ENCODE measurements at regions not wholly inside any gene's neighbourhood (a gene's known extent, or its start where the extent isn't known, plus 50 kb on each side); places are given as distances from the start of the nearest gene placed in this dataset.
"Not testable (repeated sequence)": the region's sequence is repeated elsewhere in the genome, so short reads cannot be mapped to it uniquely, and the experiment has no call there.

DNA sequence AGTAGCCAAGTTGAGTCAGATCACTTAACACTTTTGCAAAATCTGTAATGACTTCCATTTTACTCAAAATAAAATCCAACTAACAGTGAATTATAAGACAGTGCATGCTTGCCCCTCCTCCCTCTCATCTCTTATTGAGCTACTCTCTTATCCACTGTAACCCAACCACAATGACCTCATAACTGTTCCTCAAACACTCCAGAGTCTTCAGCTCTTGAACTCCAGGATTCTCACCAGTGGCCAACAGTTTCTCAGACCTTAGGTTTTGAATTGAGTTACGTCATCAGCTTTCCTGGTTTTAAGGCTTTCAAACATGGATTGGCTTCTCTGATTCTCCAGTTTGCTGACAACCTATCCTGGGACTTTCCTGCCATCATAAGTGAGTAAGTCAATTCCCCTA, 938.3 kb downstream of the RAB28 start:
- no peak for DNase-seq

DNA sequence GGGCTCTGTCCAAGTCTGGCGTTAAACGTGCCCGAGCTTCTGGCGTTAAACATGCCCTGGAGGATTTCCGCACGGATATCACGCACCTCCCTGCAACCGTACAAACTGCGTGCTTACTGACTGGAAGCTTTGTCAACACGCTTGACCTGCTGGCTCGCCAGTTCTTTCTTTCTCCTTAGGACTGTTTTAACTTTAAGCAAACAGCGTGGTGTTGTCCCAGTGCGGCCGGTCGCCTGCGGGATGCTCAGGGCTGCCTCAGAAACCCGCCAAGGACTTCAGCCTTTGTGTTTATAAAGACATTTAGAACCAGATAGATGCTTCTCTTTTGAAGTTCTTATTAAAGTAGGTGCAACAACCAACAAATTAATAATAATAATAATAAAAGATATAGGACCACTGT, 946.0 kb downstream of the RAB28 start:
- DNase-seq = no peak

DNA sequence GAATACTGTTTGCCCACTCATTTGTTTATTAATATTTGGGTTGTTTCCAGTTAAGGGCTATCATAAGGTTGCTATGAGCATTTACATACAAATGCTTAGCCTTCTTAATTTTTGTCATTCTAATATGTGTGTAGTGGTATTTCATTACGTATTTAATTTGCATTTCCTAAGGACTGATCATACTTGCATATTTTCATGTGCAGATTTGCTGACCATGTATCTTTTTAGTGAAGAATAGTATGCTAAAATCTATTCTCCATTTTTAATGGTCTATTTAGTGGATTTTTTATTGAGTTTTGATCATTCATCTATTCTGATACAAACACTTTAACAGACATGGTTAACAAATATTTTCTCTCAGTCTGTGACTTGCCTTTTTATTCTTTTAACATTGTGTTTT, 949.5 kb downstream of the RAB28 start:
- DNase-seq = no peak

DNA sequence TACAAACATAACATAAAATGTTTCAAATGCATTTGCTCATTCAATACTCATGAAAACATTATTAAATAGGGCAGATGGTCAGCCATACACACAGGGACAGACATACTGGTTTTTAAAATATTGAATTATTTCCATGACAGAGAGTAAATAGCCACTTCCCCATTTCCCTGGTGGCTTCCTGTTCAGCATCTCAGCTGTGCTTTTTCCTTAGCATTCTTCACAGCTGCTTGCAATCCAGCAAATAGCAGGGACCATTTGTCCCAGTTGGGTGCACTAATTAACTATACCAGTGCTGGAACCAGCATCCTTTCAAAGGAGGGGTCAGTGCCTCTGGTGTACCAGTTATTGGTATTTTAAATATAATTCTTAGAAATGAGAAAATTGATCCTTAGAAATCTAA, 964.7 kb downstream of the RAB28 start:
- no peak for DNase-seq

DNA sequence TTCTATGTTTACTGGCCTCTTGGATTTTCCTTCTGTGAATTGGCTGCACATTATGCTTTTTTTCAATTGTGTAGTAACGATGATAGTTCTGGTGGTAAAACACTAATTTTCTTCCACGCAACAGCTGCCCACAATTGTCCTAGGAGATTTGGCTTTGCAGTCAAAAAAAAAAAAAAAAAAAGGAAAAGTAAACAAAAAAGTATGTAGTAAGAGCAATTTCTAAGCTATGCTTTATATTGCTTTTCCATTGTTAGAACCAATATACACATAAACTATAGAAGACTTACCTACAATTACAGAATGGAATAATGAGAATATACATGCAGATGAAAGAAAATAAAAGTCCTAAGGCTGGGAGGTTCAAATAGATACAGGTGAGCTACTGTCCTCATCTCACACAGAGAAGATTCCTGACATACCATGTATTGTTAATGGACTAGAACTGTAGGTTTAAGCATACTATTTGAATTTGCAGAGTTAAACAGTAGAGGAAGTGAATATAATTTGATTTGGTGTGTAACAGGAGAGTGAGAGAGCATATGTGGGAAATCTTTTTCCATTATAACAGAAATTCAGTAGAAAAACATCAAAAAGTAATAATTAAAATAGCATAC, 976.2 kb downstream of the RAB28 start:
- no peak for DNase-seq

DNA sequence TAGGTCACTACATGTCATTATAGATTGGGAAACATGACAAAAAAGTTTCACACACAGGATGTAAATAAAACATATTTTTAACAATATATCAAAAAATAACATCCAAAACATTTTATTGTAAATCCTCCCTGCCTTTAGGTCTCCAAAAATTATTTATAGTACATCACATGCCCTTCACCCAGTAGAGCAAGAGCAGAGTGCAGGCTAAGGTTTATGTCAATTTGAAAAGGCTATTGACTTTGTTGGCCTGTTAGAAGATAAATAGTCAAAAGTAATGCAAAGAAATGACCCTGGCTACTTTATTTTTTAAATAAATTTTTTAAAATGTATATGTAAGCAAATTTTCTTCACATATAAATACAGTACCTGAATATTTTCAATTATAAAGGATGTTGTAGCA, 983.7 kb downstream of the RAB28 start:
- no peak for DNase-seq

DNA sequence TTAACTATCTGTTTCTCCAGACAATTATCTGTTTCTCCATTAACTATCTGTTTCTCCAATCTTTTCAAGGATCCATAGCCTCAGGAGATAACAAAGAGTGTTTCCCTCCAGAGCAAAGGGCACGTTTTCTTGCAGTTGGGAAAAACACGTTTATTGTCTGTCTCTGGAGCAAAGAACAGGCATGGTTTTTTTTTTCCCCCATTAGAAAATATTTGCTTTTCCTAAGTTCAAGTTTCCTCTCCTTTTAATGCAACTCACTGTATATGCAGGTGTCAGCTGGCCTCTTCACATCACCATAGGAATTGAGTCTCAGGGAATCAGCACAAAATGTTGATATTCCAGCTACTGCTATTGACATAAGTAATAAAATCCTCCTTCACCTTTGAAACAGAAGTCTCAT, 984.4 kb downstream of the RAB28 start:
- no peak for DNase-seq

DNA sequence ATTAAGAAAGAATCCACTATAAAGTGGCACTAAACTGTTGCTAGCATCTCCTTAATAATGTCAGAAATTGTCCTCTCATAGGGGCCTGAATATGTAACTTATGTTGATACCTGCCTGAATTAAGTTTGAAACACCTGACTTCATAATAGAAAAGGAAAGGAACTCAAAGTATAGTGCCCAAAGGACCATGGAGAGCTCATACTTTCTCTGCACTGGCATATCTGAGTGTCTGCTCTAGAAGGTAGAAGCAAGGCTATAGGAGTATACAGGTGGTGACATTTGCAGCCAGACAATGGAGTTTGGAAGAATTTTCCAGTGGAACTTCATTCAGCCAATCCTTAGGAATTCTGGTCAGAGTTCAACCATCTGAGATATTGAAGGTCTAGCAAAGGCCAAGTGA, 988.9 kb downstream of the RAB28 start:
- DNase-seq = no peak

DNA sequence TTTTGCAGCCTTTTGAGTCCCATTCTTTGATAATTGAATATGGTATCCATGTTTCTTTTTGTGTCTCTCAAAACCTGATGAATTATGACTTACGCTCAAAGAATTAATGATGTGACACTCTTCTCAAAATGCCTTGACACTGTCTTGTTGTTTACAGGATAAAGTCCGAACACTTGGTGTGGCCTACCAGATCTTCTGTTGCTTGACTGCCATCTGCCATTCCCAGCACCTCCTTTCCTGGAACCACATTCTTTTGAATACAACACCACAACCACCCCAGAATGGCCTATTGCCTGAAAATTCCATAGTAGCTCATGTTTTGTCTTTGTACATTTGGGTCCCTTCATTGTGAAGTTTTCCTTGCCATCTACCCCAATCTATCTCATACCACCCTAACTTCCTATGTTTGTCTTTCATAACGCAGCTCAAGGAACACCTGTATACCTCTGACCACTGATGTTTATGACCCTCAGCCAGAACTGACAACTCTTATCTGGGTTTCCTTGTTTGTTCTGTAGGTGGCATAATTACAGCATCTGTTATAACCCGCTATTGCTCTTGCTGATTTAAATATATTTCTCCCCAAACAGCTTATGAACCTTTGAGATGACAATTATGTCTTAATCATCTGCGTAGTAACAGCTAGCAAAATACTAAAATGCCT, 991.3 kb downstream of the RAB28 start:
- DNase-seq = no peak

DNA sequence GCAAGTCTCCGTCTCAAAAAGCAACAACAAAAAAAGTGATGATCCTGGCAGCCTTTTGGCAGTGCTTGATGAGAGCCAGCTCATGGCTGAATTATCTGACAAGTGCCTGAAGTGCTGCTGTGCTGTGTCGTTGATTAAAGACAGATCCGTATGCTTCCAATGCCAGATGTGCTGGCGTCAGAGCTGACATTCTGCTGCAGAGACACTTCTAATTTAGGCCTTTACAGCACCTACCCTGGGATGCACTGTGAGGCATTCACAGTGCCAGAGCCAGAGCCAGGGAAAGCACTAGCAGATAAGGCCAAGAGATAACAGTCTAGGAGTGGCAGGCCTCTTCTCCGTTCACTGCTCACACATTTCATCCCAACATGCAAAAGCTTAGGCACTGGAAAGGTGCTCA, 995.5 kb downstream of the RAB28 start:
- no peak for DNase-seq

DNA sequence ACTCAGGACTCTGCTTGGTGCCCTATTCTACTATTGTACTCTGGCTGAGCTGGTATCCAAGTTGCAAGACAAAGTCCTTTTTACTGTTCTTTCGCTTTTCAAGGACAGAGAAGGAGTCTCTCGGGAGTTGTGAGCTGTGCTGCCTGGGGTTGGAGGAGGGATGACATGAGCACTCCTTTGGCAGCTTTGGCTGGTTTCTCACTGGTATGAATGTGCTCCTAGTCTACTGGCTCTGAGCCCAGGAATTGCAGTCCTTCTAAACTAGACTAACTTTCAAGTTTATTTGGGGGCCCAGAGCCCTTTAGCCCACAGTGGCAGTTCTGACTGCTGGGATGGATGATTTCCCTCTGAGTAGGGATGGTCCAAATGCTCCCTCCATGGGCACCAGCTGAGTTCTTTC, 997.1 kb downstream of the RAB28 start:
- no peak for DNase-seq

DNA sequence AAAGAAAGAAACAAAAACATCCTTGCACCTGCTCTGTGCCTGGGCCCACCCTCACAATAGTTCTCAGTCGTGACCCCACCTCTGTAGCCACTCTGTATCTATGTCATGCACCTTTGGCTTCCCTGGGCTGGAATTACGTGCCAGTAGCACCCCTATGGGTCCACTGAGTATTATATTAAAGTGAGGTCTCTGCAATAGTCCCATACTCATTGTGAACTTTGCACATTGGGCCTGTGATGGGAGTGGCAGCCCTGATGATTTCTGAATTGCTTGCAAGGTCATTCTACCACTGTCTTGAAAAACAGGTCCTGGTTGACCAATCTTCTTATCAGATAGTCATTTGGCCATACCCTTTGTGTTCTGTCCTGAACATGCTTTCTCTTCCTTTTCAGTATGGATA, 1012.1 kb downstream of the RAB28 start:
- no peak for DNase-seq

DNA sequence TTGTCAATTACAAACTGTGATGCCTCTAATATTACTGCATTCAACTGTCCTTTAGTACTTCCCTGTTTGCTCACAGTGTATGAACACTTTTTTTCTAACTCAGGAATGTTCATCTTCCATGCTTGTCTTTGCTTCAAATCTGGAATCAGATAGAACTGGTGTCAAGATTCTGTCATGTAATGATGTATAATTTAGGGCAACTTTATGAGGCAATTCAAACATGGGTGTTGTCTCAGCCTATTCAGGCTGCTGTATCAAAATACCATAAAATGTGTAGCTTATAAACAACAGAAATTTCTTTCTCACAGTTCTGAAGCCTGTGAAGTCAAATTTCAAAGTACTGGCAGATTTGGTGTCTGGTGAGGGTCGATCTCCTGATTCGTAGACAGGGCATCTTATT, 1012.9 kb downstream of the RAB28 start:
- no peak for DNase-seq

DNA sequence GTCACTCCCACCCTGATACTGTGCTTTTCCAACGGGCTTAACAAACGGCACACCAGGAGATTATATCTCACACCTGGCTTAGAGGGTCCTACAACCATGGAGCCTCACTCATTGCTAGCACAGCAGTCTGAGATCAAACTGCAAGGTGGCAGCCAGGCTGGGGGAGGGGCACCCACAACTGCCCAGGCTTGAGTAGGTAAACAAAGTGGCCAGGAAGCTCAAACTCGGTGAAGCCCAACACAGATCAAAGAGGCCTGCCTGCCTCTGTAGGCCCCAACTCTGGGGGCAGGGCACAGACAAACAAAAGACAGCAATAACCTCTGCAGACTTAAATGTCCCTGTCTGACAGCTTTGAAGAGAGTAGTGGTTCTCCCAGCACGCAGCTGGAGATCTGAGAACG, 1022.6 kb downstream of the RAB28 start:
- not testable (repeated sequence) for DNase-seq

DNA sequence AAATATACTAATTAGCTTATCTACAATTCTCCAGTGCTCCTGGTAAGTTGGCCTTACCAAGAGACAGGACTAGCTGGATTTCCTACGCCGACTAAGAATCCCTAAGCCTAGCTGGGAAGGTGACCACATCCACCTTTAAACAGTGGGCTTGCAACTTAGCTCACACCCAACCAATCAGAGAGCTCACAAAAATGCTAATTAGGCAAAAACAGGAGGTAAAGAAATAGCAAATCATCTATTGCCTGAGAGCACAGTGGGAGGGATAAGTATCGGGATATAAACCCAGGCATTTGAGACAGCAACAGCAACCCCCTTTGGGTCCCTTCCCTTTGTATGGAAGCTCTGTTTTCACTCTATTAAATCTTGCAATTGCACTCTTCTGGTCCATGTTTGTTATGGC, 1025.0 kb downstream of the RAB28 start:
- DNase-seq = no peak

DNA sequence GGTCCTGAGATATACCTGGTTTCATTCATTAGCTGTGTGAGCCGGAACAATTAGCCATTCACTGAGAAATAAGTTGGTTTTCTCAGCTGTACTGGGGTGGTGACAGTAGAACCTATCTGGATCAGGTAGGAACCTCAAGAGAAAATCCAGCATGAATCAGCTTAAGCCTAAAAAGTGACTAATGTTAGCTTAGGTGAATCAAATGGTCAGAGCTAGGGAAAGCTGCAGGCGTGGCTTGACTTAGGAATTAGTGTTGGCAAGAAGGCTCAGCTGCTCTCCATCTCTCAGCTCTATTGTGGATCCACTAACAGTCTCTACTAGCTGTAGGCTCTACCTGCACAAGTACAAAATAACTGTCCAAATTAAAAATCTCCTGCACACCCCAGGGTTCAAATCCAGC, 1025.5 kb downstream of the RAB28 start:
- no peak for DNase-seq

DNA sequence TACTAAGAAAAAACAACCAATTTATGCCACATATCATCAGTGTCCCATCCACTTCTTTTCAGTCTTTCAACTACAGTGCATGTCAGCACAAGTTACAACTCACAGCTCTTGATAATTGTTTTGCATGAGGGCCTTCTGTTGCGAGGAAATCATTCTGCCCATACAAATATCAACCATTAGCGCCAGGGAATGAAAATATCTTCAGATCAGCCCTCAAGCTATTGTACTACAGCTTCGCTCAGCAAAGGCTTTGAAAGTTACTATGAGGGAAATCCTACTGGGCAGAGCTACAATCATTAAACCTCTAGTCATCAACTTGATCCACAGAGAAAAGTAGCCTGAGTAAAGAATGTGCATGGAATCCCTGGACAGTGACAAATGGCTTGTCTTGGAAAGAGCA, 1023.6 kb upstream of the HS3ST1 start:
- no peak for DNase-seq

DNA sequence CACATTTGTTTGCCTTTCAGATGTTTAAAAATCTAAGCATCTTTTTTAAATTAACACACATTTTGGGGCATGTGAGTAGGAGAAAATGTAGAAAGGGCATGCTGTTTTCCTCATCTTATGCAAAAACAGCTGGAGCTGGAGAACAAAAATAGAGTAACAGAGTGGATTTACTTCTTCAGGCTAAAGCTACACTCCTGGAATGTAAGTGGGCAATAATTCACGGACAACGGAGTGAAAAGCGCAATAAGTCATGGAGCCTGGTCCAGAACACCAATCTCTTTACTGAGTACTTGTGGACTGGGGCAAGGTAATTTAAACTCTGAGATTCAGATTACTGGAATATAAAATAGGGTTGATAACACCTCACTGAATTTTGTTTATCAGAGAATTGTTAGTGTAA, 1018.8 kb upstream of the HS3ST1 start:
- DNase-seq = no peak

DNA sequence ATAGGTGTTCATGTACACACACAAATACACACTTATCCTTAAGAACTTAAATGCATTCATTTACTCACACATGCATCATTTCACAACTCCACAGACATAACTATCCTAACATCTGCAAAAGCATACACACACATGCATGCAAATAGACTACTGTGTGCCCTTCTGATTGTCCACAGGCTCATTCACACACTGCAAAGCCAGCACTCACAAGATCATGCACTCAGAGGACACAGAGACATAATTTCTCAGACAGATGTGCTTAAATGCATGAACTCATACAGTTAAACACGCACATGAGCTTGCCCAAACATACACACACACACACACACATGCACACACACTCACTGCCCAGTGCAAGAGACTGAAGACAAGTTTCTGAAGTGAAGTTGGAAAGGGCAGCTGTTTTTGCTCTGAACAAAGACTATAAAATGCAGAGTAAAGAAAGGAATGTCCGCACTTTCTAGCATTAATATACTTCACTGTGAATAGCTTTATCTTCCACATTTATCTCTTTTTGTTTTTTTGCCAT, 1018.0 kb upstream of the HS3ST1 start:
- DNase-seq = no peak

DNA sequence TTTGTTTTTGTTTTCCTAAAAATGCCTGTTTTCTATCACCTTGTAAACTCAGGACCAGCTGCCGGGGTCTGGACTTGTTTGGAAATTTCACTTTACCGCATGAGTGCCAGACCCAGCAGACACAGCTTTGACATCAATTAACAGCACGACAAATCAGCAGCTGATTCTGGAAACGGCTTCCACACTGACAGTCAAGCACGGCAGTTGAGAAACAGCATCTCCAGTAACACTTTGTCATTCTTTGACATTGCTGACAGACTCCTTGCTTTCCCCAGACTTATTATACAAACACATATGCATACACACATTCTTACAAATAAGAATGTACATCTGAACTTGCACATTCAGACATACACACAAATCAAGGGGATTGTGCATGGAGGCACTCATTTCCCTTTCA, 1017.6 kb upstream of the HS3ST1 start:
- DNase-seq = no peak

DNA sequence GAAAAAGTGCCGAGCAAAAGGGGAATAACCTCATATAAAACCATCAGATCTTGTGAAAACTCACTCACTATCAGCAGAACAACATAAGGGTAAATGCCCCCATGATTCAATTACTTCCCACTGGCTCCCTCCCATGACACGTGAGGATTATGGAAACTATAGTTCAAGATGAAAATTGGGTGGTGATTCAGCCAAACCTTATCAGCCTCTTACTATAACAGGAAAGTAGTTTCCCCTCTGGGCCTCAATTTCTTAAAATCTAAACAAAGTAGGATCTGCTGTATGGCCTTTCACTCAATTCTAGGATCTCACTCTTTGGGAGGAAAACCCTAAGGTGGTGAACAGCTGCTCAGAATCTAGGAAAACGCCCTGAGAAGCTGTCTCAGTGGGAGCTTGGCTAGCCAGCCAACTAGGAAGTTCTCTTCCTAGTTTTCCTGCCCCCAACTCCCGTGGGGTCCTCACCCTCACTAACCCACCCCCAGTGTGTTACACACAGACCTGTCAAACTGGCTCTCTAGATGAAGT, 1017.1 kb upstream of the HS3ST1 start:
- DNase-seq = no peak

DNA sequence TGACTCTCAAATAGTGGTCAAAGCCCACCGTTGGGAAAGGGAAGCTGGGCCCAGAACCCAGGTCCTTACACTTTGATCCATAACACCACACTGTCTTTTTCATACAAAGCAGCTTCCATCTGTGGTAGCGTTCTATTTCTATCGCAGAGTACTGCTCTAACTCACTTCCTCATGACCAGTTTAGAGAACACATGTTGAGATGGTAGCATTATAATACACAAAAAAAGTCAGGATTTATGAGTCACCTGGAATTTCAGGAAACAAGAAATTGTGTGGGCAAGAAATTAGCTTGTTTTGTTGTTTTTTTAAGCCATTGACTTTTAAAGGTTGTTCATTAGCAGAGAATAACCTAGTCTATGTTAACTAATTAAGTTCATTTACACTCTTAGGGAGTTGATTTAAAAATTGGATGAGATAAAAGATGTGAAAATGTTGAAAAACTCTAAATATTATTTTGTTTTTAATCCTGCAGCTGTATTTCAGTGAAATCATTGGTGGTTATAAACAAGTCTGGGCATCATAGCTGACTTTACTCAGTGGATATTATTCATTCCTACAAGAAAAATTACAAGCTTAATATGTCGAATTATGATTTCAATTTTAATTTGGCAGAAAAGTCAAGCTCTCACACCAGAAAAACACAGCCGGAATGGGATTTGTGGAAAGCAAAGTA, 1011.1 kb upstream of the HS3ST1 start:
- DNase-seq = no peak

DNA sequence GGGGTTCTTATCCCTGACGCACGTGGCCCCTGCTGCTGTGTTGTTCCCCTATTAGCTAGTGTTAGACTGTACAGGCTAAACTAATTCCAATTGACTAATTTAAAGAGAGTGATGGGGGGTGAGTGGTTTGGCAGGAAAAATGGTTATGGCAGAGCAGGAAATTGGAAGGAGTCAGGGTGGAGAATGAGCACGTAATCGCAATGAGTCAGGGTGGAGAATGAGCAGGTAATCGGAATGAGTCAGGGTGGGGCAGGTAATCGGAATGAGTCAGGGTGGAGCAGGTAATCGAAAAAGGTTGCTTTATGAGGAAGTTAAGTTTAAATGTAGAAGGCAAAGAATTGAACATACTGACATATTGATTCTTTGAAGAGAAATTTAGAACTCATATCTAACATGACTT, 1002.6 kb upstream of the HS3ST1 start:
- not testable (repeated sequence) for DNase-seq

DNA sequence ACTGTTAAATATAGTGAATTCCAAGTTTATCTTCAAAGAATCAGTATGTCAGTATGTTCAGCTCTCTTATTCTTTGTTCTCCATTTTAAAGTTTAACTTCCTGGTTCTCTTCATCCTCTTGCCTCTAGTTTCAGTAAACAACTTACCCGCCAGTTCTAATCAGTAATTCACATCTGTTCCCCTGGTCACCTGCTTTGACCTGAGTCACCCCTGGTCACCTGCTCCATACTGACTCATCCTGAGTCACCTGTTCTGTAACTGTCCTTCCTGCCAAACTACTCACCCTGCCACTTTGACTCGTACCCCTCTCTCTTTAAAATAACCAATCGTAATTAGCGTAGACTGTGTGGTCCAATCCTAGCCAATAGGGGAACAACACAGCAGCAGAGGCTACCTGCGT, 992.7 kb upstream of the HS3ST1 start:
- DNase-seq = no peak

All from GF-D8 (cell line).